Endothelial cell of umbilical vein (primary cell): ENCODE measurements at regions not wholly inside any gene's neighbourhood (a gene's known extent, or its start where the extent isn't known, plus 50 kb on each side); places are given as distances from the start of the nearest gene placed in this dataset.

ENCODE experiments used
- BruUV-seq: library from RNA; stranded (reverse); fragments of 400-500 nt; replicated peaks from 2 replicates; lab custom pipeline; 2021; lab: Mats Ljungman, UMichigan
- CTCF ChIA-PET: fragments of 300-600, 350-600 bp; sonication (Branson Sonifier 250); formaldehyde crosslinking; loops from one replicate; lab custom pipeline; 2021; ENCODE audit warnings: antibody characterized with exemption, inconsistent platforms; lab: Charles Lee
- POLR2A ChIA-PET: fragments of 300-600, 350-600 bp; sonication (Branson Sonifier 250); formaldehyde crosslinking; loops from one replicate; lab custom pipeline; 2021; ENCODE audit warnings: antibody characterized with exemption, inconsistent platforms; lab: Charles Lee
- DNase-seq: peaks from one replicate; pipeline ENCODE4 v3.0.0-alpha.2; 2011; ENCODE audit warnings: low read depth, low spot score
- FAIRE-seq: peaks from 2 replicates; lab custom pipeline; 2011; peaks lifted over from hg19 to GRCh38; lab: Jason Lieb, UNC
- H2AFZ ChIP-seq: 2 replicates; pipeline ENCODE4 v1.6.0; 2012; ENCODE audit warnings: low read depth, low read length, control low read depth, inconsistent platforms
- H3K27ac ChIP-seq: 2 replicates; pipeline ENCODE4 v1.5.1; 2011; ENCODE audit warnings: low read depth, mild to moderate bottlenecking, control low read depth, low read length, moderate library complexity; ENCODE audit not compliant: insufficient read depth
- H3K27me3 ChIP-seq, 2 experiments: 2 replicates each; pipeline versions ENCODE4 v1.6.0 to v1.6.1; 2011; ENCODE audit warnings: low read length in 2 of 2, mixed read lengths in 1 of 2; ENCODE audit not compliant: control insufficient read depth in 2 of 2, insufficient read depth in 2 of 2
- H3K36me3 ChIP-seq, 2 experiments: 2 replicates in 1 of 2; 3 replicates in 1 of 2; pipeline ENCODE4 v1.5.1; 2011; ENCODE audit warnings: low read length in 2 of 2, mild to moderate bottlenecking in 1 of 2, moderate library complexity in 1 of 2; ENCODE audit not compliant: control insufficient read depth in 2 of 2, insufficient read depth in 2 of 2; ENCODE audit errors: extremely low read depth in 1 of 2
- H3K4me1 ChIP-seq: 3 replicates; pipeline ENCODE4 v1.5.1; 2011; ENCODE audit warnings: mild to moderate bottlenecking, low read length; ENCODE audit not compliant: control insufficient read depth, insufficient read depth; ENCODE audit errors: extremely low read depth
- H3K4me2 ChIP-seq: 2 replicates; pipeline ENCODE4 v1.6.1; 2011; ENCODE audit warnings: low read length, control low read depth, mixed read lengths; ENCODE audit not compliant: insufficient read depth
- H3K4me3 ChIP-seq, 3 experiments: fragments of 200-600 bp in 1 of 3; sonication (generic), shearing (Covaris generic) in 1 of 3; replicated peaks in 1 of 3; 2 replicates each; pipeline ENCODE4 v1.5.1; 2011 to 2016; ENCODE audit warnings: control low read depth in 3 of 3, low read length in 3 of 3, mild to moderate bottlenecking in 2 of 3, inconsistent platforms in 1 of 3, low read depth in 1 of 3, moderate library complexity in 1 of 3; ENCODE audit not compliant: insufficient read depth in 1 of 3
- H3K79me2 ChIP-seq: 2 replicates; pipeline ENCODE4 v1.6.0; 2012; ENCODE audit warnings: low read length, inconsistent platforms; ENCODE audit not compliant: control insufficient read depth, insufficient read depth
- H3K9ac ChIP-seq: replicated peaks from 2 replicates; pipeline ENCODE3; 2011; ENCODE audit warnings: low read length, control low read depth; ENCODE audit not compliant: insufficient read depth; ENCODE audit errors: extremely low read depth
- H3K9me1 ChIP-seq: replicated peaks from 3 replicates; pipeline ENCODE4 v1.6.0; 2011; ENCODE audit warnings: mild to moderate bottlenecking, low read length; ENCODE audit not compliant: control insufficient read depth, insufficient read depth; ENCODE audit errors: extremely low read depth
- H3K9me3 ChIP-seq: replicated peaks from 2 replicates; pipeline ENCODE4 v1.5.1; 2012; ENCODE audit warnings: low read length, inconsistent platforms; ENCODE audit not compliant: control insufficient read depth, insufficient read depth
- H4K20me1 ChIP-seq: replicated peaks from 2 replicates; pipeline ENCODE3; 2011; ENCODE audit warnings: mild to moderate bottlenecking, low read length; ENCODE audit not compliant: control insufficient read depth, insufficient read depth; ENCODE audit errors: extremely low read depth
- CTCF ChIP-seq, 2 donors: IDR thresholded peaks; 1 replicate in 1 of 2; 2 replicates in 1 of 2; pipeline ENCODE4 v1.5.1; 2011; ENCODE audit warnings: low read length in 2 of 2, mild to moderate bottlenecking in 2 of 2, moderate library complexity in 2 of 2, control low read depth in 1 of 2, inconsistent platforms in 1 of 2, low read depth in 1 of 2; ENCODE audit not compliant: insufficient read depth in 1 of 2; ENCODE audit errors: extremely low read depth in 1 of 2
- EZH2 ChIP-seq: IDR thresholded peaks from 2 replicates; pipeline ENCODE4 v1.6.1; 2012; ENCODE audit warnings: borderline replicate concordance, low read depth, mild to moderate bottlenecking, moderate library complexity, low read length, inconsistent platforms; ENCODE audit not compliant: severe bottlenecking
- FOS ChIP-seq: IDR thresholded peaks from 2 replicates; pipeline ENCODE4 v1.6.1; 2011; ENCODE audit warnings: mild to moderate bottlenecking, low read length, moderate library complexity, borderline replicate concordance; ENCODE audit not compliant: insufficient read depth
- GATA2 ChIP-seq: IDR thresholded peaks from 2 replicates; pipeline ENCODE4 v1.7.0; 2011; ENCODE audit warnings: low read depth, mild to moderate bottlenecking, moderate library complexity, mixed read lengths, low read length; ENCODE audit not compliant: insufficient read length, insufficient read depth
- JUN ChIP-seq: IDR thresholded peaks from 2 replicates; pipeline ENCODE4 v1.6.1; 2011; ENCODE audit warnings: borderline replicate concordance, low read depth; ENCODE audit not compliant: insufficient read length, insufficient read depth
- MYC ChIP-seq: IDR thresholded peaks from one replicate; pipeline ENCODE4 v1.6.1; 2011; ENCODE audit warnings: mild to moderate bottlenecking, low read depth, low read length
- POLR2A ChIP-seq: IDR thresholded peaks from 2 replicates; pipeline ENCODE4 v1.6.1; 2012; ENCODE audit warnings: low read depth, mild to moderate bottlenecking, control low read depth, low read length
- POLR2AphosphoS5 ChIP-seq: IDR thresholded peaks from 2 replicates; pipeline ENCODE4 v1.6.1; 2012; ENCODE audit warnings: low read depth, mild to moderate bottlenecking, control low read depth, low read length, moderate library complexity; ENCODE audit not compliant: insufficient read depth
- dilution Hi-C: fragments of 300-500 bp; cut with MboI; formaldehyde crosslinking; loops from one replicate; pipeline ENCODE4 v1.15.0; 2019; ENCODE audit warnings: low sequenced_read_pairs; ENCODE audit not compliant: extremely low pct_ligation_motif_present
- intact Hi-C: fragments of 100-400 bp; cut with micrococcal nuclease; formaldehyde crosslinking; loops from one replicate; pipeline ENCODE4 v1.10.0; 2022
- TF ChIP-seq, protein P1 (sequence below): IDR thresholded peaks from 2 replicates; pipeline ENCODE4 v1.6.1; 2011; ENCODE audit not compliant: insufficient read depth, insufficient read length

GRCh38 chr20:6665621-6666355 lies 101.7 kb upstream of the BMP2 start:
- Histone ChIP-seq H3K9me3 (peaks cover 2% of the 10 kb centered on the region), H2AFZ (no peak overlapping the region), H3K79me2 (no peaks in the 10 kb centered on the region), H3K27ac (no peak overlapping the region), H3K9me1 (no peaks in the 10 kb centered on the region), H3K36me3 (no peaks in the 10 kb centered on the region), H4K20me1 (no peaks in the 10 kb centered on the region), H3K4me3 (no peak overlapping the region), H3K27me3 (no peaks in the 10 kb centered on the region), H3K4me2 (no peak overlapping the region), H3K4me1 (peaks cover 18% of the 10 kb centered on the region), H3K9ac (no peak overlapping the region)
- TF ChIP-seq GATA2 (no peak), JUN (no peak), MYC (no peak), FOS (no peak), CTCF (IDR thresholded peaks at IDR 0.05; ENCODE audit: extremely low read depth in 1 of 2, insufficient read depth in 1 of 2, low read depth in 1 of 2, low read length in 2 of 2) (no peak), POLR2A (no peak), POLR2AphosphoS5 (no peak), EZH2 (no peak)
- TF ChIP-seq, protein P1, sequence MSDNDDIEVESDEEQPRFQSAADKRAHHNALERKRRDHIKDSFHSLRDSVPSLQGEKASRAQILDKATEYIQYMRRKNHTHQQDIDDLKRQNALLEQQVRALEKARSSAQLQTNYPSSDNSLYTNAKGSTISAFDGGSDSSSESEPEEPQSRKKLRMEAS: no peak
- no TSS peak for BruUV-seq
- no peak for FAIRE-seq
- CTCF ChIA-PET: no interaction called here
- dilution Hi-C loops (no loop called here), intact Hi-C loops (no loop called here)
- DNase-seq: no peak
- POLR2A ChIA-PET: no interaction called here
